Left kidney (tissue), 1 donor: ENCODE measurements at regions not wholly inside any gene's neighbourhood (a gene's known extent, or its start where the extent isn't known, plus 50 kb on each side); places are given as distances from the start of the nearest gene placed in this dataset.

ENCODE experiments used
- DNase-seq: peaks from one replicate; pipeline ENCODE4 v3.0.0-alpha.2; 2013

- no peak for DNase-seq
Measured at GRCh38 chr15:29490747-29491471, 221.3 kb upstream of the NSMCE3 start.

- DNase-seq = no peak
Measured at GRCh38 chr15:29480949-29481348, 211.3 kb upstream of the NSMCE3 start.

GRCh38 chr15:29480278-29480677 lies 210.7 kb upstream of the NSMCE3 start:
- peak; percentile 3 for DNase-seq

- DNase-seq = no peak
Measured at GRCh38 chr15:29477256-29477655, 207.6 kb upstream of the NSMCE3 start.

GRCh38 chr15:29476503-29477080 lies 207.0 kb upstream of the NSMCE3 start:
- no peak for DNase-seq

- DNase-seq = no peak
Measured at GRCh38 chr15:29475096-29475495, 205.5 kb upstream of the NSMCE3 start.

GRCh38 chr15:29473621-29474105 lies 204.0 kb upstream of the NSMCE3 start:
- no peak for DNase-seq

GRCh38 chr15:29472901-29473445 lies 203.4 kb upstream of the NSMCE3 start:
- DNase-seq = no peak

GRCh38 chr15:29471757-29472156 lies 202.1 kb upstream of the NSMCE3 start:
- no peak for DNase-seq

GRCh38 chr15:29471306-29471705 lies 201.7 kb upstream of the NSMCE3 start:
- DNase-seq = no peak

- DNase-seq = no peak
Measured at GRCh38 chr15:29470794-29471193, 201.2 kb upstream of the NSMCE3 start.

- DNase-seq = no peak
Measured at GRCh38 chr15:29470311-29470710, 200.7 kb upstream of the NSMCE3 start.

- DNase-seq = no peak
Measured at GRCh38 chr15:29468899-29469298, 199.3 kb upstream of the NSMCE3 start.

- DNase-seq = no peak
Measured at GRCh38 chr15:29467091-29467490, 197.5 kb upstream of the NSMCE3 start.

- DNase-seq = no peak
Measured at GRCh38 chr15:29466292-29466691, 196.7 kb upstream of the NSMCE3 start.

- no peak for DNase-seq
Measured at GRCh38 chr15:29465816-29466215, 196.2 kb upstream of the NSMCE3 start.

- DNase-seq = no peak
Measured at GRCh38 chr15:29465196-29465595, 195.6 kb upstream of the NSMCE3 start.

GRCh38 chr15:29461877-29462276 lies 192.3 kb upstream of the NSMCE3 start:
- no peak for DNase-seq

- no peak for DNase-seq
Measured at GRCh38 chr15:29458361-29458760, 188.7 kb upstream of the NSMCE3 start.

- no peak for DNase-seq
Measured at GRCh38 chr15:29457729-29458128, 188.1 kb upstream of the NSMCE3 start.

- DNase-seq = no peak
Measured at GRCh38 chr15:29456964-29457363, 187.3 kb upstream of the NSMCE3 start.

- DNase-seq = no peak
Measured at GRCh38 chr15:29456255-29456654, 186.6 kb upstream of the NSMCE3 start.

GRCh38 chr15:29455530-29455929 lies 185.9 kb upstream of the NSMCE3 start:
- no peak for DNase-seq

- no peak for DNase-seq
Measured at GRCh38 chr15:29455055-29455454, 185.4 kb upstream of the NSMCE3 start.
